ENCODE measurements at regions not wholly inside any gene's neighbourhood (a gene's known extent, or its start where the extent isn't known, plus 50 kb on each side); places are given as distances from the start of the nearest gene placed in this dataset.
"Not testable (repeated sequence)": the region's sequence is repeated elsewhere in the genome, so short reads cannot be mapped to it uniquely, and the experiment has no call there.

DNA sequence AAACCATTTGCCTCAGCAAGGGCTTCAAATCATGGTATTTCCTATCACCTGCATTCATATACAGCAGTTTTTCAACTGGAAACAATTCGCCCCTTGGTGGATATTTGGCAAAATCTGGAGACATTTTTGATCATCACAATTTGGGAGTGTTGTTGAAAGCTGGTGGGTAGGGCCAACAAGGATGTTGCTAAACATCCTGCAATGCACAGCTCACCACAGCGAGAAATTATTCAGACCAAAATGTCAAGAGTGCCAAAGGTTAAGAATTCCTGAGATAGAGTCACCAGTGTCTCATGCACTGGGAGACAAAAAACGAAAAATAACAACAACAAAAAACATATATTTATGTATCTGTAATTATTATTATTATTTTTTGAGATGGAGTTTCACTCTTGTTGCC is 435.2 kb upstream of the CTSO start:
- no peak for DNase-seq

GRCh38 chr4:156378033-156378665 is 424.5 kb upstream of the CTSO start:
- no peak for DNase-seq

- no peak for DNase-seq
Observed at GRCh38 chr4:156377036-156377710, 423.5 kb upstream of the CTSO start.

DNA sequence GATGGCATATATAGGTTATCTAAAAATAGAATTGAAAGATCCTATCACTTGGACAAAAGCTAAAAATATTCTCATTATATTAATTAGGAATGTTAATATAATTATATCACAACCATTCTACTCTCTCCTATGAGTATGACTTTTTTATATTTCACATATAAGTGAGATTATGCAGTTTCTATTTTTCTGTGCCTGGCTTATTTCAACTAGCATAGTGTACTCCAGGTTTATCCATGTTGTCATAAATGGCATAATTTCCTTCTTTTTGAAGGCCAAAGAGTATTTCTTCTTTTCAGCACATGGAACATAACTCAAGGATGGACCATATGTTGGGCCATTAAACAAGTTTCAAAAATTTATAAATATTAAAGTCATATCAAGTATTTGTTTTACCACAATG is 421.2 kb upstream of the CTSO start:
- no peak for DNase-seq

- no peak for DNase-seq
Observed at GRCh38 chr4:156374069-156374468, 420.4 kb upstream of the CTSO start.

DNA sequence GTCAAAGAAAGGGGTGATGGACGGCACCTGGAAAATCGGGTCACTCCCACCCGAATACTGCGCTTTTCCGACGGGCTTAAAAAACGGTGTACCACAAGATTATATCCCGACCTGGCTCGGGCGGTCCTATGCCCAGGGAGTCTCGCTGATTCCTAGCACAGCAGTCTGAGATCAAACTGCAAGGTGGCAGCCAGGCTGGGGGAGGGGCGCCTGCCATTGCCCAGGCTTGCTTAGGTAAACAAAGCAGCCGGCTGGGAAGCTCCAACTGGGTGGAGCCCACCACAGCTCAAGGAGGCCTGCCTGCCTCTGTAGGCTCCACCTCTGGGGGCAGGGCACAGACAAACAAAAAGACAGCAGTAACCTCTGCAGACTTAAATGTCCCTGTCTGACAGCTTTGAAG is 413.8 kb upstream of the CTSO start:
- not testable (repeated sequence) for DNase-seq

DNA sequence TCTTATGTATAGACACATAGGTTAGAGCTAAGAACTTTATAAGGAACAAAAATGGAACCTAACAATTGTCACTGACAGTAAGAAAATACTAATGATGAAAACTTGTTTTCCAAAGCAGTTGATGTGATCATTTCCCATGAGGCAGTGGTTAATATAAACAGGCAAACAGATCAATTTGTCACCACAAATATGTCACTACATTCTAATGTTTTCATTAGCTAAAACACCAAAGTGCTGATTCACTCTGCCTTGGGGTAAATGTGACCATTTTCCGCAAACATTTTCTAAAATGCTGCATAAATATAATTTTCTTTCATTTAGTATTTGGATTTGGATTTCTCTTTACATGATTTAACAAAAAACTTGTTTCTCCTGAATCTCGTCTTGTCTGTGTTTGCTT is 408.9 kb upstream of the CTSO start:
- DNase-seq = no peak

GRCh38 chr4:156347412-156348075 is 393.9 kb upstream of the CTSO start:
- no peak for DNase-seq

DNA sequence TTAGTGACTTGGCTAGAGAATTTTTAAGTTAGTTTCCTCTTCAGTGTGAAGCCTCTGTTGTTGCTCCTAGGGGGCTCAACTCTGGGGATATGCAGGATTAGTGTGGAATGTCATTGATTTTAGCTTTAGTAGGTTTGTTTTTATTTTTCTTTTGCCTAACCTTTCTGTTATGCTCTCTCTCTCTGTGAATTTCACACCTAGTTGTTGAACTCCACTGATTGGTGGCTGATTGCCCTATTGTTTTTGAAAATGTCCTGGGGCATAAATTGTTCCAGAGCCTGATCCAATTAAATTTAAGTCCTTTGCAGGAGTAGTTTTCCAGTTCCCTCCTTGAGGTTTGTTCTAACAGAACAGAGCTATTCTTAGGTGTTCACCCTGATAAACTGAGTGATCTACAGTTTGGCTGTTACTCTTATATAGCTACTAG is 393.3 kb upstream of the CTSO start:
- no peak for DNase-seq

DNA sequence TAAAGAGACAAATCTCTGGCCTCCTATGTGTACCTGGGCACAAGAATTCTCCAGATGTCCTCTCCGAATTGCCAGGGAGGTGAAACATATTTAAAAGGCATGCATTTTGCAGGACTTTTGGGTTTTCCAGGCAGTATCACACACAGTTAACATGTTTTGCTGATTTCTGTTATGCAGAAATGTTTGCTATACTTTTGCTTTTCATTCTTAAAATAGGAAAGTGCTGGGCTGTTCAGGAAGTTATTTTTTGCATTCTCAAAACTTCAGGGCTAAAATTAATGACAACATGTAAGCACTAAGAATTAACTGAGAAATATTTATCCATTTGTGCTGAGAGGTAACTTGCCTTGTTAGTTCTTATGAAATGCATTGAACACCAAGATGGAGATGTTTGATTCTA is 390.7 kb upstream of the CTSO start:
- DNase-seq = no peak

DNA sequence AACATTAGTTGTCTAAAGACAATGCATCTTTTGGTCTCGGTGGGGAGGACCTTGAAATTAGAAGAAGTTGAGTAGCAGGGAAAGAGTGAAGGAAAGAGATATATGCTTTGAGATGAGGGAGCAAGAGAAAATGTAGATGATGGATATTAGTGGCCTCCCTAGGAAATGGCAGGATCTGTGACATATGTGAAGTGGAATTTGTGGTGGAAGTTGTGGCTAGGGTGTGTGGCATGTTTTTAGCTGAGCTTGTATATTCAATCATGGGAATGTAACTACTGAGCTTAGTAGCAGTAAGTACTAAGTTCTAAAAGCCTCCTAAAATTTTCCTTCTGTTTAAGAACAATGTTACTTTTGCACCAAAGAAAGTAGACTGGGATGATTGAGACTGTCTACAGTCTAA is 382.8 kb upstream of the CTSO start:
- no peak for DNase-seq

DNA sequence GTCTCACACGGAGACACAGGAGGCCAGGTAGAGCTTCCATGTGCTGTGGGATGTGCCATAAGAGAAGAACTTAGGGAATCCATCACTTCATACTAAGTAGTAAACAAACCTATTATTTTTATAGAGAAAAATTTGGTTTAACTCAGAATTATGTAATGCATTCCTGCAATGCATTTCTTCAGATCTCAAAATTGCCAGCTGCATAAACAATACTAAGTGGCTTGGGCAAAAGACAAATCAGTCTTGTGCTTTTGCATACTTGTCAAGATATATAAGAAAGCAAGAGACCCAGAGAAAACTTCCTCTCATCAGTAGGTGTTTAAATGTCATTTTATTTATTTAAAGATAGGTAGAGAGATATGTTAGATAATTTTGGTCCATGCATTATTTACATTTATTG is 382.1 kb upstream of the CTSO start:
- DNase-seq = no peak

DNA sequence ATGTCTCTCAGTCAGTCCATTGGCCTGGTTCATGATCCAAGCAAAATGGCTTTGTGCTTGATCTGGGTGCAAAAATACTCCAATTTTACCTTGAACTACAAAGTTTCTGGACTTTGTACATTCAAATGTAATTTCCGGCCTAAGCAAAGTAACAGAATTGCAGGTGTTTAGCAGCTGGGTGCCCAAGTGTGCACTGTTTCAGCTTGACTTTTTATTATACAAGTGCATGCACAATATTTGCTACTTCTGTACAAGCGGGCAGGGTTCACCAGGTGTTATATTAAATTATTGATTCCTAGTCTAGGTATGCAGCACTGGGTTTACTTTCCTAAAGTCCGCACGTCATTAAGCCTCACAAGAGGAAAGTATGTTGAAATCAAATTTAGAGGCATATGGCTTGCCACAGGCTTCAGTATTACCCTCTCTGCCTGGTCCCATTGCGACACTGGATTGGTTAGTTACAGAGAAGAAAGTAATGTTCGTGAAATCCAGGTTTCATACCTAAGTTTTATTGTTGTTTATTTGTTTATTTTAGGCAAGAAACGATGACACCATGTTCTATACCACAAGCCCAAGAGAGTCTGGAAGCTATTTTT is 376.9 kb upstream of the CTSO start:
- no peak for DNase-seq

DNA sequence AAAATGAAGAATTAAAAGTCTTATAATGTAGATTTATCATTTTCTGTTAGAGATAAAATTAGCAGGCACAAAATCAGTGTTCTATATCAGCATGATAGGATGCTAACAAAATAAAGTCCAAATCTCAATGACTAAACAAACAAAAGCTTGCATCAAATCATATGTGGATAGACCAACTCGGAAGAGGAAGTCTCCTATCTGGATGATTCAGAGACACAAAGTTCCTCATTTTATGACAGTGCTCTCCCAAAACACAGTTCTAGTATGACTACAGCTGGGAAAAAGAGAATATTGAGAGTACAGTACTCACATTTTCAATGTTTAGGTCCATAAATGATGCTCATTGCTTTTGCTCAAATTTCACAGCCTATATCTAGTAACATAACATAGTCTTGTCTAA is 376.1 kb upstream of the CTSO start:
- DNase-seq = no peak

- DNase-seq = no peak
Observed at GRCh38 chr4:156328882-156329281, 375.2 kb upstream of the CTSO start.

DNA sequence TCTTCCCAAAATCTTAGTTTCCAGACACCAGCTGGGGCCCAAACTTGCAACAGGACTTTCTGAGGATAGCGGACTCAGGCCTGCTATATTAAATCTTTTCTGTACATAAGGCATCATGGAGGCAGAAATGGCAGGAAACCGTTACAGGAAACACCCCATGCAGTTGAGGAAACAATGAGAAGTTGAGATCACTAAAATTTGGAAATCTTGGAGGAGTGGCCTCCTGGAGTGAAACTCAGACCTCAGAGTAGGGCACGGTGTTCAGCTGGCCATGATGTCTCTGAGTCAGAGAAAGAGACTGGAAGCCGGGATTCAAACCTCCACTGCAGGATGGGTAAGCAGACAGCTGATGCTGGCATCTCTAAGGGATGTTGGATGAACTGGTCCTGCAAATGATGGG is 372.6 kb upstream of the CTSO start:
- no peak for DNase-seq

GRCh38 chr4:156322592-156322991 is 368.9 kb upstream of the CTSO start:
- no peak for DNase-seq

DNA sequence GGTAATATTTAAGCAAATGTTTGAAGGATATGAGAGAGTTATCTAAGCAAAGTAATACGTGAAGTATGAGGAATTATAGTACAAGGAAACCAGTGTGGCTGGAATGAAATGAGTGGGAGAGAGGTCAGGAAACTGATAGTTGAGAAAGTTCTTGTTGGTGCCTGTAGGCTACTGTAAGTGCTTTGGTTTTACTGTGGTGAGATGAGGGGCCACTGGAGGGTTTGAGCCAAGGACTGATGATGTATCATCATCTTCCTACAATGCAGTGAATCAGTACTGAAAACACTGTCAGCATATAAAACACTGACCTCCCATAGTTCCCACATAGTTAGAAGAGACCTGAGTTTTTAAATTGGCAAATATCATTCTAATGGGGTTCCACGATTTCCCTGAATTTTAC is 367.5 kb upstream of the CTSO start:
- DNase-seq = no peak

DNA sequence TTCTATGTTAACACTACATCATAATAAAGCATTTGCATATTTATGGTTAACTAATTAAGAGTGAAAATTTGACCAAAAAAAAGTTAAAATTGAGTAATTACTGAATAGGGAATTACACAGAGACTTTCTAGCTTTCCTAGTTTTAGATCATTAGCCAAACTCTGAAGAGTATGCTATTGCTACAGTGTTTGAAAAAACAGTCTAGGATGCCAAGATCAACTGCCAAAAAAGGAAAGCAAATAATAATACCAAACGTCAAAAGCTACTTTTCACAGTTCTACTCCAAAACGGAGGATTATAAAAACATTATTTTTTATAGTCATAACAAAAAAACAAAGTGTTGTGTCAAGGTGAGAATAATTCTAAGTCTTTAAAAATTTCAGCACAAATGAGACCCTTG is 359.8 kb upstream of the CTSO start:
- no peak for DNase-seq

- no peak for DNase-seq
Observed at GRCh38 chr4:156312261-156312847, 358.7 kb upstream of the CTSO start.

- DNase-seq = no peak
Observed at GRCh38 chr4:156309031-156309430, 355.4 kb upstream of the CTSO start.

- no peak for DNase-seq
Observed at GRCh38 chr4:156303708-156304107, 350.0 kb upstream of the CTSO start.

DNA sequence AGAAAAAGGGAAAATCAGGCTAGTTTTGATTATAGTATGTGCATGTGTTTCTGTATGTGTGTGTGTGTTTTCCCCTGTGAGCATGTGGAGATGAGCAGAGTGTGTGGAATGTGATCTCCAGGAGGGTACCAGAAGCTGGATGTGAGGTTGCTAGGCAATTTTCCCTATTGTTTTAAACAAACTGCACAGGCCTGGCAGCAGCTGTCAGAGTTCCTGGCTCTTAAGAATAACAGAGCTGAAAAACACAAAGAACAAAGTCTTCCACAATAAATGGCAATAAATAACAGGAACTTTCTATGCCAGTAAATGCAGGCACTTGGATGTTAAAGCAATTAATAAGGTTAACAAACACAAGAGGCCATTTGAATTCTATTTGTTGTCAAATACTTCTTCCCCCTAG is 344.6 kb upstream of the CTSO start:
- DNase-seq = no peak

DNA sequence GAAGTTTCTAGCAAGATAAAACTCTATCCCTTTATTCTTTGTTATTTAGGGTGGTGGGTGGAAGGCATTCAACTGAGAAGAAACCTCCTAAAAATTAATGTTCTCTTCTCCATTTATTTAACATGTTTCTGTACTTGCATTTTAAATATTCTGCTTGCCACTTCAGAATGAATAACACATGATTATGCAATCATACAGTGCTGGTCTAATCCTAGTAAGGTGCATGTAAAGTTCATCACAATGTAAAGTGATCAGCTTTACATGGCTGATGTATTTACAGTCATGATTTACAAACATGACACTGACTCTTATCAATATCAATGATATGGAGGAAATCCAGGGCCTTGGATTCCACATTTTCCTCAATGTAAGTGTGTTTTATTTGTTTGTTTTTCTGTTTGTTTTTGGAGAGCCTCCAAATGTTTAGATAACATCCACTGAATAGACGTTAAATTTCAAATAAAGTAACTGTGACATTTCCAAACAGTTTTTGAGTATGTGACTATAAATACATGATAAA is 342.1 kb upstream of the CTSO start:
- no peak for DNase-seq

All from NCI-H2081 treated with DMSO at 0.1 percent for 48 hours (cell line).